ENCODE measurements at regions not wholly inside any gene's neighbourhood (a gene's known extent, or its start where the extent isn't known, plus 50 kb on each side); places are given as distances from the start of the nearest gene placed in this dataset.

GRCh38 chr4:3382251-3382650, 59.5 kb upstream of the HGFAC start:
- TF ChIP-seq CTCF (IDR thresholded peaks at IDR 0.05; ENCODE audit: low read depth, low read length, missing input control) (no peak), JUND (IDR thresholded peaks at IDR 0.05) (no peak), RAD21 (IDR thresholded peaks at IDR 0.05) (no peak)

Data from liver (tissue), 3 donors.